H9 (cell line): ENCODE measurements at regions not wholly inside any gene's neighbourhood (a gene's known extent, or its start where the extent isn't known, plus 50 kb on each side); places are given as distances from the start of the nearest gene placed in this dataset.

Experiments used
- DNase-seq: peaks from one replicate; pipeline ENCODE4 v3.0.0-alpha.2; 2017
- H2AFZ ChIP-seq: one replicate; pipeline ENCODE4 v1.6.1; 2013; ENCODE audit warnings: mild to moderate bottlenecking, low read length, control low read depth, moderate library complexity
- H2AK5ac ChIP-seq: 2 replicates; pipeline ENCODE4 v1.6.1; 2013; ENCODE audit warnings: low read length, control low read depth, mixed read lengths; ENCODE audit not compliant: insufficient read length
- H2BK120ac ChIP-seq: one replicate; pipeline ENCODE4 v1.6.1; 2013; ENCODE audit warnings: low read depth, mild to moderate bottlenecking, low read length, control low read depth, inconsistent platforms; ENCODE audit not compliant: poor library complexity, severe bottlenecking
- H2BK12ac ChIP-seq: 2 replicates; pipeline ENCODE4 v1.6.1; 2013; ENCODE audit warnings: low read length, control low read depth, mixed read lengths, low read depth; ENCODE audit not compliant: insufficient read length
- H2BK15ac ChIP-seq: 2 replicates; pipeline ENCODE4 v1.6.1; 2013; ENCODE audit warnings: low read depth, low read length, control low read depth
- H2BK20ac ChIP-seq: one replicate; pipeline ENCODE4 v1.6.1; 2013; ENCODE audit warnings: low read depth, mild to moderate bottlenecking, low read length, control low read depth, inconsistent platforms; ENCODE audit not compliant: poor library complexity, severe bottlenecking
- H2BK5ac ChIP-seq: 2 replicates; pipeline ENCODE4 v1.6.1; 2013; ENCODE audit warnings: low read length, control low read depth, mixed read lengths; ENCODE audit not compliant: insufficient read length
- H3K14ac ChIP-seq: 2 replicates; pipeline ENCODE4 v1.6.1; 2013; ENCODE audit warnings: low read length, control low read depth; ENCODE audit not compliant: insufficient read depth
- H3K18ac ChIP-seq: 2 replicates; pipeline ENCODE4 v1.6.1; 2013; ENCODE audit warnings: low read depth, mild to moderate bottlenecking, mixed read lengths, low read length, control low read depth; ENCODE audit not compliant: insufficient read length
- H3K23ac ChIP-seq: 2 replicates; pipeline ENCODE4 v1.6.1; 2013; ENCODE audit warnings: low read length, control low read depth, mixed read lengths, low read depth; ENCODE audit not compliant: insufficient read length
- H3K23me2 ChIP-seq: 2 replicates; pipeline ENCODE4 v1.6.1; 2013; ENCODE audit warnings: low read depth, mild to moderate bottlenecking, mixed read lengths, low read length, control low read depth; ENCODE audit not compliant: insufficient read length, poor library complexity, severe bottlenecking
- H3K27ac ChIP-seq: 2 replicates; pipeline ENCODE4 v1.5.1; 2013; ENCODE audit warnings: low read length, control low read depth, mixed read lengths, low read depth; ENCODE audit not compliant: insufficient read length
- H3K27me3 ChIP-seq: 2 replicates; pipeline ENCODE4 v1.6.1; 2013; ENCODE audit warnings: low read length, control low read depth, inconsistent platforms; ENCODE audit not compliant: insufficient read depth
- H3K4ac ChIP-seq: 2 replicates; pipeline ENCODE4 v1.6.1; 2013; ENCODE audit warnings: low read depth, mild to moderate bottlenecking, control low read depth, inconsistent platforms, low read length, moderate library complexity
- H3K4me1 ChIP-seq: 2 replicates; pipeline ENCODE4 v1.6.1; 2013; ENCODE audit warnings: low read length, control low read depth, inconsistent platforms; ENCODE audit not compliant: insufficient read depth
- H3K4me2 ChIP-seq: 2 replicates; pipeline ENCODE4 v1.6.1; 2013; ENCODE audit warnings: low read length, control low read depth, mixed read lengths; ENCODE audit not compliant: insufficient read length, insufficient read depth
- H3K56ac ChIP-seq: 2 replicates; pipeline ENCODE4 v1.6.1; 2013; ENCODE audit warnings: low read depth, mild to moderate bottlenecking, mixed read lengths, low read length, control low read depth; ENCODE audit not compliant: insufficient read length
- H3K79me1 ChIP-seq: 2 replicates; pipeline ENCODE4 v1.6.1; 2013; ENCODE audit warnings: low read depth, mild to moderate bottlenecking, moderate library complexity, low read length, control low read depth, inconsistent platforms; ENCODE audit not compliant: insufficient read depth, poor library complexity, severe bottlenecking
- H3K79me2 ChIP-seq: 2 replicates; pipeline ENCODE4 v1.6.1; 2013; ENCODE audit warnings: low read length, control low read depth, inconsistent platforms; ENCODE audit not compliant: insufficient read depth
- H3K9ac ChIP-seq: 2 replicates; pipeline ENCODE4 v1.6.1; 2013; ENCODE audit warnings: low read length, control low read depth, mixed read lengths; ENCODE audit not compliant: insufficient read length; ENCODE audit errors: extremely low read depth
- H3K9me3 ChIP-seq: one replicate; pipeline ENCODE4 v1.6.1; 2013; ENCODE audit warnings: low read depth, low read length, inconsistent platforms; ENCODE audit not compliant: control insufficient read depth
- H3T11ph ChIP-seq: one replicate; pipeline ENCODE4 v1.6.1; 2013; ENCODE audit warnings: mild to moderate bottlenecking, low read length, control low read depth, inconsistent platforms
- H4K20me1 ChIP-seq: one replicate; pipeline ENCODE4 v1.6.1; 2013; ENCODE audit not compliant: control insufficient read depth, insufficient read length, insufficient read depth
- H4K5ac ChIP-seq: 2 replicates; pipeline ENCODE4 v1.6.1; 2013; ENCODE audit warnings: low read depth, mild to moderate bottlenecking, mixed read lengths, low read length, control low read depth; ENCODE audit not compliant: insufficient read length
- H4K8ac ChIP-seq: replicated peaks from 2 replicates; pipeline ENCODE4 v1.6.1; 2013; ENCODE audit warnings: low read length, control low read depth, mixed read lengths, low read depth; ENCODE audit not compliant: insufficient read length
- H4K91ac ChIP-seq: 2 replicates; pipeline ENCODE4 v1.6.1; 2013; ENCODE audit warnings: low read depth, mild to moderate bottlenecking, moderate library complexity, mixed read lengths, low read length, control low read depth; ENCODE audit not compliant: insufficient read length
- H3K27ac Mint-ChIP-seq, 3 experiments: 2 replicates in 2 of 3; 3 replicates in 1 of 3; pipeline ENCODE4 v1.8.0; 2020 to 2021; ENCODE audit warnings: mixed read lengths in 3 of 3, mild to moderate bottlenecking in 1 of 3, moderate library complexity in 1 of 3
- H3K27me3 Mint-ChIP-seq: 2 replicates; pipeline ENCODE4 v1.8.0; 2021; ENCODE audit warnings: low read depth, mild to moderate bottlenecking, moderate library complexity, mixed read lengths
- H3K36me3 Mint-ChIP-seq, 3 experiments: 2 replicates in 2 of 3; 3 replicates in 1 of 3; pipeline ENCODE4 v1.8.0; 2020 to 2021; ENCODE audit warnings: low read depth in 3 of 3, mixed read lengths in 3 of 3; ENCODE audit not compliant: insufficient read depth in 1 of 3
- H3K4me1 Mint-ChIP-seq, 2 experiments: 2 replicates each; pipeline ENCODE4 v1.8.0; 2020; ENCODE audit warnings: mixed read lengths in 2 of 2
- H3K4me3 Mint-ChIP-seq, 2 experiments: 2 replicates in 1 of 2; 3 replicates in 1 of 2; pipeline ENCODE4 v1.8.0; 2020 to 2021; ENCODE audit warnings: mild to moderate bottlenecking in 2 of 2, mixed read lengths in 2 of 2, moderate library complexity in 1 of 2
- H3K9me3 Mint-ChIP-seq, 2 experiments: 2 replicates in 1 of 2; 3 replicates in 1 of 2; pipeline ENCODE4 v1.8.0; 2020; ENCODE audit warnings: mild to moderate bottlenecking in 2 of 2, mixed read lengths in 2 of 2, moderate library complexity in 1 of 2
- CTCF ChIP-seq: fragments of 200-600 bp; sonication (generic); conservative IDR thresholded peaks from 3 replicates; pipeline ENCODE4 v1.8.0; 2021; ENCODE audit warnings: antibody characterized with exemption, mild to moderate bottlenecking
- WGBS: extraction: QIAGEN DNeasy Blood & Tissue Kit; methylation state at CpG from one replicate; pipeline ENCODE4 v1.1.7; 2013; ENCODE audit warnings: missing lambda C conversion rate, low lambda C conversion rate, mixed read lengths; ENCODE audit not compliant: insufficient read length; ENCODE audit errors: extremely low coverage; 5-methylcytosine and 5-hydroxymethylcytosine counted together

GRCh38 chr10:3389130-3389529 lies 216.5 kb upstream of the PITRM1 start:
- Histone ChIP-seq H2AFZ (no peak overlapping the region), H3K79me2 (no peaks in the 10 kb centered on the region), H4K91ac (no peak overlapping the region), H2BK5ac (no peak overlapping the region), H3K79me1 (no peaks in the 10 kb centered on the region), H2AK5ac (no peak overlapping the region), H3K9me3 (peaks cover under 1% of the 10 kb centered on the region), H3K4ac (no peak overlapping the region), H4K20me1 (no peaks in the 10 kb centered on the region), H3K23me2 (no peaks in the 10 kb centered on the region), H3K56ac (no peak overlapping the region), H2BK120ac (no peak overlapping the region), H3T11ph (no peak overlapping the region), H3K4me1 (no peaks in the 10 kb centered on the region), H4K5ac (no peak overlapping the region), H3K18ac (no peak overlapping the region), H3K23ac (no peak overlapping the region), H2BK20ac (no peak overlapping the region), H3K4me2 (no peak overlapping the region), H4K8ac (no peak overlapping the region), H3K14ac (no peak overlapping the region), H3K9ac (no peak overlapping the region), H3K27me3 (no peaks in the 10 kb centered on the region; the same call in 1 of the 2 replicates), H2BK15ac (no peak overlapping the region), H2BK12ac (no peak overlapping the region), H3K27ac (no peak overlapping the region)
- no peak for DNase-seq
- WGBS = no CpG with 5 or more reads among the region's 10 CpGs
- H3K36me3 Mint-ChIP-seq = peaks cover 0 to 12% (median 0%) of the 10 kb centered on the region in 3 experiments; a peak in 4 of 7 replicates
- H3K9me3 Mint-ChIP-seq = peaks cover 12 to 14% of the 10 kb centered on the region in 2 experiments
- no peaks in the 10 kb centered on the region; the same call in 1 of the 2 replicates for H3K27me3 Mint-ChIP-seq
- H3K4me3 Mint-ChIP-seq = no peak overlapping the region
- H3K27ac Mint-ChIP-seq = no peak overlapping the region
- TF ChIP-seq CTCF = no peak
- H3K4me1 Mint-ChIP-seq = peaks cover 0 to 4% of the 10 kb centered on the region in 2 experiments; a peak in 2 of 4 replicates
